A673 (cell line): ENCODE measurements at regions not wholly inside any gene's neighbourhood (a gene's known extent, or its start where the extent isn't known, plus 50 kb on each side); places are given as distances from the start of the nearest gene placed in this dataset.

ENCODE experiments used
- BruUV-seq: library from RNA; stranded (reverse); fragments of 400-500 nt; replicated peaks from 2 replicates; lab custom pipeline; 2021; lab: Mats Ljungman, UMichigan
- CTCF ChIA-PET: fragments of 300-600 bp; sonication (Branson Sonifier 250); formaldehyde crosslinking; loops from one replicate; lab custom pipeline; 2022; ENCODE audit warnings: antibody characterized with exemption; lab: Charles Lee
- POLR2A ChIA-PET: fragments of 300-600 bp; sonication (Branson Sonifier 250); formaldehyde crosslinking; loops from one replicate; lab custom pipeline; 2022; ENCODE audit warnings: antibody characterized with exemption; ENCODE audit not compliant: low non-redundant PET; lab: Charles Lee
- DNase-seq: peaks from one replicate; pipeline ENCODE4 v3.0.0-alpha.2; 2015; ENCODE audit warnings: low spot score
- H3K27ac ChIP-seq: fragments of 200-600 bp; sonication (generic); 2 replicates; pipeline ENCODE4 v1.5.1; 2016; ENCODE audit warnings: mixed run types, low read depth, mild to moderate bottlenecking, mixed read lengths, antibody characterized with exemption, low read length; ENCODE audit not compliant: poor library complexity, severe bottlenecking
- H3K27me3 ChIP-seq: fragments of 200-600 bp; sonication (generic); replicated peaks from 2 replicates; pipeline ENCODE4 v1.6.1; 2017; ENCODE audit warnings: mixed run types, low read depth, mild to moderate bottlenecking, mixed read lengths, antibody characterized with exemption, low read length; ENCODE audit not compliant: insufficient read depth, poor library complexity
- H3K36me3 ChIP-seq: fragments of 200-600 bp; sonication (generic); 2 replicates; pipeline ENCODE4 v1.6.1; 2016; ENCODE audit warnings: mixed run types, mild to moderate bottlenecking, mixed read lengths, antibody characterized with exemption, low read length; ENCODE audit not compliant: insufficient read depth, poor library complexity, severe bottlenecking
- H3K4me1 ChIP-seq: fragments of 200-600 bp; sonication (generic); 2 replicates; pipeline ENCODE4 v1.6.1; 2017; ENCODE audit warnings: mixed run types, mild to moderate bottlenecking, mixed read lengths, antibody characterized with exemption, low read length; ENCODE audit not compliant: insufficient read depth, poor library complexity, severe bottlenecking
- H3K4me3 ChIP-seq: fragments of 200-600 bp; sonication (generic); 2 replicates; pipeline ENCODE4 v1.5.1; 2016; ENCODE audit warnings: low read depth, mixed run types, mild to moderate bottlenecking, mixed read lengths, low read length; ENCODE audit not compliant: poor library complexity, severe bottlenecking
- H3K9me3 ChIP-seq: fragments of 200-600 bp; sonication (generic); 2 replicates; pipeline ENCODE4 v1.6.1; 2016; ENCODE audit warnings: mixed run types, low read depth, mild to moderate bottlenecking, mixed read lengths, antibody characterized with exemption, low read length; ENCODE audit not compliant: poor library complexity, severe bottlenecking
- EZH2 ChIP-seq: fragments of 200-600 bp; sonication (generic); IDR thresholded peaks from 2 replicates; pipeline ENCODE4 v1.6.1; 2017; ENCODE audit warnings: borderline replicate concordance, low read depth, mild to moderate bottlenecking, mixed read lengths, antibody characterized with exemption, low read length; ENCODE audit not compliant: poor library complexity, severe bottlenecking
- intact Hi-C: fragments of 100-400 bp; cut with micrococcal nuclease; formaldehyde crosslinking; loops from one replicate; pipeline ENCODE4 v1.10.0; 2022; ENCODE audit not compliant: unreplicated experiment

DNA sequence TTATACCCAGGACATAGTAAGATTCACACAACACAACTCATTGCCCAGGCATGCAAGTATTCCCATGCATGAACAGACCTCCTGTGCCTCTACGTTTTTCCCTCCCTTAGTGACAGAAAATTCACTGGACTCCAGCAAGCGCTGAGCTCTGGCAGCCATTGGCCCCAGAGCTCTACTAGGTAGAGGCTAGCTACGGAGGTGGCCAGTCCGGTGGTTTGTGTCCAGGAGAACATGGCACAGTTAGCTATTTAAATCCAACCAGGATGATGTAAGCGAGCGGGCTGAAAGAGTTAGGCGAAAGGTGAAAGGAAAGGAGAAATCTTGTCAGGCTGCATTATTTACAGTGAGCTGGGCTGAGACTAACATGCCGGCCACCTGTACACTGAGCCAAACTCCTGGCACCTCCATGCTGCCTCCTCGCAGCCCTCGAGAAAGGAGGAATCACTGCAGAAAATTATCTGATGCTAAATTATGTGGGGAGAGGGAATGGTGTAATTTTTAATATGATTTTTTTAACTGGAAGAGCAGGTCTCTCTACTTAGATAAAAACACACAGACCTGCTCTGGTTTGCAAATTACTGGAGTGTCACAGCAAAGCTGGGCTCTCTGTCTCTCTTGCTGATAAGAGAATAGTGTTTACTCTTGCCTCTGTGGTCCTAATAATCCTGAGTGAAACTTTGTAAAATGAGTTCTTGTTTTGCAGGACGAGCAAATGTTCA is 50.1 kb upstream of the ARMC2 start:
- BruUV-seq, result no TSS peak
- DNase-seq, result no peak
- Histone ChIP-seq H3K4me1 (peaks cover 8% of the 10 kb centered on the region), H3K9me3 (no peaks in the 10 kb centered on the region), H3K27ac (no peak overlapping the region), H3K4me3 (no peak overlapping the region), H3K27me3 (no peaks in the 10 kb centered on the region), H3K36me3 (no peaks in the 10 kb centered on the region)
- ChIA-PET POLR2A (no interaction called here), CTCF (no interaction called here)
- intact Hi-C loops, result no loop called here
- TF ChIP-seq EZH2, result no peak
